Activated CD8-positive, alpha-beta T cell treated with anti-CD3 and anti-CD28 coated beads for 36 hours (primary cell): ENCODE measurements at regions not wholly inside any gene's neighbourhood (a gene's known extent, or its start where the extent isn't known, plus 50 kb on each side); places are given as distances from the start of the nearest gene placed in this dataset.

Source experiments
- ATAC-seq: fragments of 200-7000 bp; cut with Tn5 transposase; one replicate; pipeline ENCODE4 v1.10.0; 2021; ENCODE audit warnings: mild to moderate bottlenecking, moderate library complexity
- CTCF ChIA-PET: fragments of 350-600 bp; sonication (Branson Sonifier 250); formaldehyde crosslinking; loops from one replicate; lab custom pipeline; 2021; ENCODE audit warnings: antibody characterized with exemption; lab: Charles Lee
- POLR2A ChIA-PET: fragments of 350-600 bp; sonication (Branson Sonifier 250); formaldehyde crosslinking; loops from one replicate; lab custom pipeline; 2021; ENCODE audit warnings: antibody characterized with exemption; lab: Charles Lee
- DNase-seq: peaks from one replicate; pipeline ENCODE4 v3.0.0-alpha.2; 2020
- H3K27ac Mint-ChIP-seq: one replicate; pipeline ENCODE4 v1.8.0; 2021; ENCODE audit warnings: mild to moderate bottlenecking, mixed read lengths
- H3K27me3 Mint-ChIP-seq: one replicate; pipeline ENCODE4 v1.8.0; 2021; ENCODE audit warnings: mixed read lengths
- H3K36me3 Mint-ChIP-seq: one replicate; pipeline ENCODE4 v1.8.0; 2021; ENCODE audit warnings: low read depth, mixed read lengths
- H3K4me1 Mint-ChIP-seq: one replicate; pipeline ENCODE4 v1.8.0; 2021; ENCODE audit warnings: low read depth, mixed read lengths
- H3K4me3 Mint-ChIP-seq: one replicate; pipeline ENCODE4 v1.8.0; 2021; ENCODE audit warnings: mild to moderate bottlenecking, moderate library complexity, mixed read lengths
- H3K9me3 Mint-ChIP-seq: one replicate; pipeline ENCODE4 v1.8.0; 2021; ENCODE audit warnings: mixed read lengths
- intact Hi-C: fragments of 100-400 bp; cut with micrococcal nuclease; formaldehyde crosslinking; loops from one replicate; pipeline ENCODE4 v1.10.0; 2022
- TF ChIP-seq, protein P1 (sequence below): fragments of 200-600 bp; IDR thresholded peaks from one replicate; pipeline ENCODE4 v1.8.0; 2022; ENCODE audit warnings: antibody characterized with exemption, mild to moderate bottlenecking

DNA sequence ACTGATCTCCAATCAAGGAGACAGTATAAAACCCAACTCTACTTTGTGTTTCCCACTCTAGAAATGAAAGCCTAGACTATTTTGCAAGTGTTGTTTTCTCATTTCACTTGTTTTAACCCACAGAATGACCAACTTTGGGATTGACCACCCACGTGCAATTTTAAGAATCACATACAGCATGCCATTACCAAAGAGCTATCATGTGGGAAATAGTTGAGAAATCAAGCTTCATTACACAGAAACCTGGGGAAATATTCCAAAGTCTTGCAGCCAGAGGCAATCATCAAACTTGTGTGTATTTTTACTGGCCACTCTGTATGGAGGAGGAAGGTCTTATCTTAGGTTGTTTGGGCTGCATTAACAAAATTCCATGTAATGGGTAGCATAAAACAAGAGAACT is 451.4 kb upstream of the DAB2 start:
- intact Hi-C loops, result no loop called here
- no peak for ATAC-seq
- Mint-ChIP-seq H3K4me3 (no peak overlapping the region), H3K27me3 (peaks cover 8% of the 10 kb centered on the region), H3K36me3 (no peaks in the 10 kb centered on the region), H3K4me1 (no peaks in the 10 kb centered on the region), H3K27ac (no peak overlapping the region), H3K9me3 (no peaks in the 10 kb centered on the region)
- CTCF ChIA-PET, result no interaction called here
- POLR2A ChIA-PET, result no interaction called here
- TF ChIP-seq, protein P1, sequence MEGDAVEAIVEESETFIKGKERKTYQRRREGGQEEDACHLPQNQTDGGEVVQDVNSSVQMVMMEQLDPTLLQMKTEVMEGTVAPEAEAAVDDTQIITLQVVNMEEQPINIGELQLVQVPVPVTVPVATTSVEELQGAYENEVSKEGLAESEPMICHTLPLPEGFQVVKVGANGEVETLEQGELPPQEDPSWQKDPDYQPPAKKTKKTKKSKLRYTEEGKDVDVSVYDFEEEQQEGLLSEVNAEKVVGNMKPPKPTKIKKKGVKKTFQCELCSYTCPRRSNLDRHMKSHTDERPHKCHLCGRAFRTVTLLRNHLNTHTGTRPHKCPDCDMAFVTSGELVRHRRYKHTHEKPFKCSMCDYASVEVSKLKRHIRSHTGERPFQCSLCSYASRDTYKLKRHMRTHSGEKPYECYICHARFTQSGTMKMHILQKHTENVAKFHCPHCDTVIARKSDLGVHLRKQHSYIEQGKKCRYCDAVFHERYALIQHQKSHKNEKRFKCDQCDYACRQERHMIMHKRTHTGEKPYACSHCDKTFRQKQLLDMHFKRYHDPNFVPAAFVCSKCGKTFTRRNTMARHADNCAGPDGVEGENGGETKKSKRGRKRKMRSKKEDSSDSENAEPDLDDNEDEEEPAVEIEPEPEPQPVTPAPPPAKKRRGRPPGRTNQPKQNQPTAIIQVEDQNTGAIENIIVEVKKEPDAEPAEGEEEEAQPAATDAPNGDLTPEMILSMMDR, result no peak
- DNase-seq, result no peak

DNA sequence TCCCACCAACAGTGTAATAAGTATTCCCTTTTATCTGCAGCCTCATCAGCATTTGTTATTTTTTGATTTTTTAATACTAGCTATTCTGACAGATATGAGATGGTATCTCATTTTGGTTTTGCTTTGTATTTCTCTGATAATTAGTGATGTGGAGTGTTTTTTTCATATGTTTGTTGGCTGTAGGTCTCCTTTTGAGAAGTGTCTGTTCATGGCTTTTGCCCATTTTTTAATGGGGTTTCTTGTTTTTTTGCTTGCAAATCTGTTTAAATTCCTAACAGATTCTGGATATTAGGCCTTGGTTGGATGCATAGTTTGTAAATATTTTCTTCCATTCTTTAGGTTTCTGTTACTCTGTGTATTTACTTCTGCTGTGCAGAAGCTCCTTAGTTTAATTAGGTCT is 445.4 kb upstream of the DAB2 start:
- H3K27me3 Mint-ChIP-seq, result peaks cover 4% of the 10 kb centered on the region
- ChIA-PET POLR2A (interaction anchor here (0.6 kb wide), 1 partner anchor 1476 kb away, joined by 3 read pairs; no protein-coding TSS in a partner anchor), CTCF (interaction anchor here (1.1 kb wide), 1 partner anchor 18 kb away, joined by 3 read pairs; no protein-coding TSS in a partner anchor)
- H3K27ac Mint-ChIP-seq, result no peak overlapping the region
- intact Hi-C loops, result no loop called here
- ATAC-seq (no peak), DNase-seq (no peak)
- no peaks in the 10 kb centered on the region for H3K36me3 Mint-ChIP-seq
- H3K4me3 Mint-ChIP-seq, result no peak overlapping the region
- peaks cover 8% of the 10 kb centered on the region for H3K9me3 Mint-ChIP-seq
- H3K4me1 Mint-ChIP-seq, result no peaks in the 10 kb centered on the region
- TF ChIP-seq, protein P1, result no peak

DNA sequence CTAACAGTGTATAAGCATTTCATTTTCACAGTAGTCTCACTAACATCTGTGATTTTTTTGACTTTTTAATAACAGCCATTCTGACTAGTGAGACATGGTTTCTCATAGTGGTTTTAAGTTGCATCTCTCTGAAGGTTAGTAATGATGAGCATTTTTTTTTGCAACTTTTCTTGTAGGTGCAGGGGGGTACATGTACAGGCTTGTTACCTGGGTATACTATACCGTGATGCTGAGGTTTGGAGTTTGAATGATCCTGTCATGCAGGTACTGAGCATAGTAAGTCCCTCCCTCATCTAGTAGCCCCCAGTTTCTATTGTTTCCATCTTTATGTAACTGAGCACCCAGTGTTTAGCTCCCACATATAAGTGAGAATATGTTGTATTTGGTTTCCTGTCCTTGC is 444.6 kb upstream of the DAB2 start:
- ChIA-PET POLR2A (interaction anchor here (0.6 kb wide), 1 partner anchor 1475 kb away, joined by 3 read pairs; no protein-coding TSS in a partner anchor), CTCF (interaction anchor here (1.1 kb wide), 1 partner anchor 18 kb away, joined by 3 read pairs; no protein-coding TSS in a partner anchor)
- Mint-ChIP-seq H3K36me3 (no peaks in the 10 kb centered on the region), H3K27ac (no peak overlapping the region), H3K4me3 (no peak overlapping the region), H3K4me1 (no peaks in the 10 kb centered on the region), H3K27me3 (peaks cover 4% of the 10 kb centered on the region), H3K9me3 (peaks cover 8% of the 10 kb centered on the region)
- ATAC-seq (no peak), DNase-seq (no peak)
- intact Hi-C loops, result no loop called here
- TF ChIP-seq, protein P1, result no peak

DNA sequence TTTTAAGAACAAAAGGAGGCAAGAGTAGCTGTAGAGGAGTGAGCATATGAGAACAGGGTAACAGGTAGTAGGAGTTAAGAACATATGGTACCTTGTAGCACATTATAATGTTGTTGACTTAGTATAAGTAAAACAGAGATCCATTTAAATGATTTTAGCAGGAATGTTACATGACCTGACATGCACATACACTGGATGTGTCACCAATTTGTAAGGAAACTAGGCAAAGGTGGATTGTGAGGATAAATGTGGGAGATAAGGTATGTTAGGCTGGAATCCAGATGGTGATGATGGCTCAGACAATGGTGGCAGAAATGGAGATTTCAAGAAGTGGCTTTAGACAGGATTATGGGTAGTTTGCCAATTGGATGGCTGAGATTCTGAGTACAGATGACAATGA is 443.1 kb upstream of the DAB2 start:
- CTCF ChIA-PET, result no interaction called here
- H3K27me3 Mint-ChIP-seq, result peaks cover 2% of the 10 kb centered on the region
- H3K36me3 Mint-ChIP-seq, result no peaks in the 10 kb centered on the region
- no peaks in the 10 kb centered on the region for H3K4me1 Mint-ChIP-seq
- peaks cover 8% of the 10 kb centered on the region for H3K9me3 Mint-ChIP-seq
- DNase-seq, result no peak
- no peak overlapping the region for H3K4me3 Mint-ChIP-seq
- ATAC-seq, result no peak
- POLR2A ChIA-PET, result no interaction called here
- TF ChIP-seq, protein P1, result no peak
- no peak overlapping the region for H3K27ac Mint-ChIP-seq
- intact Hi-C loops, result no loop called here

DNA sequence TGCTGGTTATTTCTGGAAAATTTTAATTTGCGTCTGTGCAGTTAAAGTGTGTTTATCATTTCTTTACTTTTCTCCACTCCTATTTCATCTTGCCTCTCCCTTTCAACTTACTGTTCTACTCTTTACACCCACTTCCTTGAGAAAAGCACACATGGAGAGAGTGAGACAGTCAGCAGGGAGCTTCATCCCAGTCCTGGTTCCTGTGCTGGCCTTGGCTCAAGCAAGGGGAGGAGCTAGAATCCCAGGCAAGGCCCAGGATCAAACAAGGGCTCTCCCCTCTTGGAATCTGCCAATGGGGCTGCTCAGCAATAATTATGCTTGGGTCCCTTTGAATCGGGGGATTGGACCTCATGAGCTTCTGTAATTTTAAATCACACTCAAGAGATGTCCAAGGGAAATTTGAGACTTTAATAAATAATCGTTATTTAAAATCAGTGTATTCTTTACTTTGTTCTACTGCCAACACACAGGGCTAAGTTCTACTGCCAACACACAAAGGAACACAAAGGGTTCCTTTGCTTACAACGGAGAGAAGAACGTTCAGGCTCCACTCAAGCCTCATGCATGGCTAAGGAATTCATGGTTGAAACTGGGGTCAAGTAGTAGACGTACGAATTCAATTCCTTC is 439.3 kb upstream of the DAB2 start:
- Mint-ChIP-seq H3K27me3 (peaks cover 6% of the 10 kb centered on the region), H3K4me3 (no peak overlapping the region), H3K27ac (no peak overlapping the region), H3K4me1 (no peaks in the 10 kb centered on the region), H3K36me3 (no peaks in the 10 kb centered on the region), H3K9me3 (no peaks in the 10 kb centered on the region)
- intact Hi-C loops, result no loop called here
- ATAC-seq (no peak), DNase-seq (no peak)
- TF ChIP-seq, protein P1, result no peak
- POLR2A ChIA-PET, result no interaction called here
- CTCF ChIA-PET, result no interaction called here
